Stimulated activated CD4-positive, alpha-beta T cell treated with anti-CD3 and anti-CD28 coated beads, Interleukin-12 subunit alpha, Interleukin-12 subunit beta, amount 100 ng/mL, for 48 hours (primary cell): ENCODE measurements at regions not wholly inside any gene's neighbourhood (a gene's known extent, or its start where the extent isn't known, plus 50 kb on each side); places are given as distances from the start of the nearest gene placed in this dataset.
"Not testable (repeated sequence)": the region's sequence is repeated elsewhere in the genome, so short reads cannot be mapped to it uniquely, and the experiment has no call there.

ENCODE experiments used
- DNase-seq, 3 donors: peaks; one replicate each; pipeline ENCODE4 v3.0.0-alpha.2; 2020; ENCODE audit warnings: low read depth in 2 of 3, low spot score in 1 of 3

GRCh38 chr9:86997156-86997555 lies 49.9 kb upstream of the GAS1 start:
- DNase-seq: no peak

DNA sequence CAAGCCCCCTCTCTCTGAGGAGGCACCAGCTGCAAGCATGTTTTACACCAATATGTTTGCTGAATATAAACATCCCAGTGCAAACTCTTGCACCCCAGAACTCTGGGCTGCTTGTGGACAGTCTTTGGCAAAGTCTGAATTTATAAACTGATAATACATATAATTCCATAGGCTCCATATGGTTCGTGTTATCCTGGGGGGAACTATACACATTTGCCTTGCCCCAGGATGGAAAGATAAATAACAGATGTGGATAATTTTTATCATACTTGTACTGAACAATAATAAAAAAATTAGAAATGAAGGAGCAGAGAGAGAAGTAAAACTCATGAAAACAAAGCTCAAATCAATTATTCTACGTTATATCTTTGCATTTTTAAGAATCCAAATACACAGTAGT lies 50.6 kb upstream of the GAS1 start:
- DNase-seq: no peak

DNA sequence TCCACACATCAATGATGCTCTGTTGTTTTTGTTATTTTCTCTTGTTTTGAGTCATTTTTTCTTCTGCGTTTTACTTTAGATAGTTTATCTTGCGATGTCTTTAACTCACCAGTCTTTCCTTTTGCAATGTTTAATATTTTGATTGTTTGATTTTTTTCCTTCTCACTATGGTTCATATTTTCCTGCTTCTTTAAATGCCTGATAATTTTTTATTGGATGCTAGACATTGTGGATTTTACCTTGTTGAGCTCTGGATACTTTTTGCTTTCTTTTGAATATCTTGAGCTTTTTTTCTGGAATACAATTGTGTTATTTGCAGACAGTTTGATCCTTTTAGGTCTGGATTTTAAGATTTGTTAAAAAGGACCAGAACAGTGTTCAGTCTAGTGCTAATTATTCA lies 55.2 kb upstream of the GAS1 start:
- DNase-seq: no peak

- no peak for DNase-seq
Measured at GRCh38 chr9:87004016-87004415, 56.7 kb upstream of the GAS1 start.

GRCh38 chr9:87006956-87007355 lies 59.6 kb upstream of the GAS1 start:
- no peak for DNase-seq

GRCh38 chr9:87007711-87008366 lies 60.5 kb upstream of the GAS1 start:
- no peak for DNase-seq

GRCh38 chr9:87008667-87009066 lies 61.4 kb upstream of the GAS1 start:
- no peak for DNase-seq

DNA sequence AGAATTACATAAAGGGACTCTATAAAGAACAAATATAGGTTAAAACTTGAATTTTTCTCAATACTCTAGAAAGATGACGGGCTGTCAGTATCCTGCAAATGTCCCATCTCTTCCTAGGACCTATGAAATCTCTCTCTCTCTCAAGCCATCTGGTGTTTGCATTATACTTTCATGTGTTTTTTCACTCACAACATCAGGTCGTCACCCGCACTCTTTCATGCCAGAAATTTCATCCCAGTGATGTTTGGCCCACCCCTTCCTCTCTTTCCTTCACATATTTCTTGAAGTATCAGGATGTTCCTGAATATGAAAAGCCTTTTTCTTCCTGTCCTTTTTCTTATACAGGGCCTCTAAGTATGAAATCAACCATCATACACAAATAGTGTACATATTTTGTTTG lies 63.3 kb upstream of the GAS1 start:
- DNase-seq: no peak

DNA sequence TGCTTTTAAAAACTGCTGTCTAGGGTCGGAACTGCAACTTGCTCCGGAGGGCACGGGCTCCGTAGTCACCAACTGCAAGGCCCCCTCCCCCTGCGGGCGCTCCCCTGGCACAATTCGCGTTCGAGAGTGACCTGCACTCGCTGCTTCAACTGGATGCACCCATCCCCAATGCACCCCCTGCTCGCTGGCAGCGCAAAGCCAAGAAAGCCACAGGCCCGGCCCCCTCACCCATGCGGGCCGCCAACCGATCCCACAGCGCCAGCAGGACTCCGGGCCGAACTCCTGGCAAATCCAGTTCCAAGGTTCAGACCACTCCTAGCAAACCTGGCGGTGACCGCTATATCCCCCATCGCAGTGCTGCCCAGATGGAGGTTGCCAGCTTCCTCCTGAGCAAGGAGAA lies 64.2 kb upstream of the GAS1 start:
- DNase-seq: no peak

- DNase-seq: no peak
Measured at GRCh38 chr9:87013490-87013889, 66.2 kb upstream of the GAS1 start.

- DNase-seq: no peak
Measured at GRCh38 chr9:87014436-87014835, 67.1 kb upstream of the GAS1 start.

- DNase-seq: no peak
Measured at GRCh38 chr9:87016681-87017080, 69.4 kb upstream of the GAS1 start.

GRCh38 chr9:87020169-87020950 lies 73.1 kb upstream of the GAS1 start:
- no peak for DNase-seq

GRCh38 chr9:87022178-87022577 lies 74.9 kb upstream of the GAS1 start:
- no peak for DNase-seq

DNA sequence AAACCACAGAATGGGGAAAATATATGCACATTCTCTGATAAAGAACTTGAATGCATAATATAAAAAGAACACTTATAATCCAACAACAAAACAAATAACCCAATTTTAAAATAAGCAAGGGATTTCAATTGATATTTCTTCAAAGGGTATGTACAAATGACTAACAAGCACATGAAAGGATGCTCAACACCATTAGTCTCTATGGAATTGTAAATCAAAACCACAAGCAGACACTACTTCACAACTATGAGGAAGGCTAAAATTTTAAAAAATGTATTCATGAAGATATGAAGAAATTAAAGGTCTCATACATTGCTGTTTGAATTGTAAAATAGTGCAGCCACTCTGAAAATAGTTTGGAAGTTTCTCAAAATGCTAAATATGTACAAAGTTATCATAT lies 78.9 kb upstream of the GAS1 start:
- DNase-seq: no peak

DNA sequence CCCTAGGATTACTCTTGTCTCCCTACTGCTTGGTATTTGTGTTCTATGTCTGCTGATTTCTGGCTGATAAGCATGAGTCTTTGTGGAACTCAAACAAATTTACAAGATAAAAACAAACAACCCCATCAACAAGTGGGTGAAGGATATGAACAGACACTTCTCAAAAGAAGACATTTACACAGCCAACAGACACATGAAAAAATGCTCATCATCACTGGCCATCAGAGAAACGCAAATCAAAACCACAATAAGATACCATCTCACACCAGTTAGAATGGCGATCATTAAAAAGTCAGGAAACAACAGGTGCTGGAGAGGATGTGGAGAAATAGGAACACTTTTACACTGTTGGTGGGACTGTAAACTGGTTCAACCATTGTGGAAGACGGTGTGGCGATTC lies 81.5 kb upstream of the GAS1 start:
- DNase-seq: not testable (repeated sequence)

DNA sequence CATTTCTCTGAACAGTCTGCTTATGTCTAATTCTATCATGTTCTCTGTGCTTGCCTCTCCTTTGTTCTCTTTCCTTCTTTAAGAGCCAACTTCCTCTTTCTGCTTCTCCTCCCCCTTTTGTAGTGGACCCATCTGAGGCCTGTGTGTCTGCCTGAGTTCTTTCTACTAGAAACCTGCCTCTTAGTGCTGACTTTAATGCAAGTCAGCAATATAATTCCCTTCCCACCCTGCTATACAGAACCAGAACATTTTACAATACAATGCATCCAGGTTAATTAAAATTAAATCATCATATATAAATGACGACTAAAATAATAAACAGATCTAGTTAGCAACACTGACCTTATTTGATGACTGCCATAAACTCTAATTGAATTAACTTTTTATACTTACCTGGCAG lies 82.6 kb upstream of the GAS1 start:
- no peak for DNase-seq

DNA sequence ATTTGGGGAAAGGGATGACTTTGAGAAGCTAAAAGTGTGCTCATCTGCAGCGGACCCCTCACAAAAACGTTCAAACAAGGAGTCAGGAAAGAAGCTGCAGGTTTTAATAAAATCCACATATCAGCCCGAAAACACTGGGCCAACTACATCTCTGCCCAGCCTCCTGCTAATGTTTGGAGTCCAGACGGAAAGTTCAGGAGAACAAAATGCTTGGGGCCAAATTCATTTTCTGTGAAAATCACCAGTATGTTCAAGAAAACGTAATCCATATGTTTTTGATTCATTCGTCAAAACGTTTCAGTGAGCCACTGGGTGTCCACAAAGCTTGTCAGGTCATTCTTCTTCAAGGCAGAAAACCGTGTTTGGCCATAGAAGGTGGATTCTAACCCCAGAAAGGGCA lies 87.5 kb upstream of the GAS1 start:
- DNase-seq: no peak

- DNase-seq: no peak
Measured at GRCh38 chr9:87035879-87036278, 88.6 kb upstream of the GAS1 start.

DNA sequence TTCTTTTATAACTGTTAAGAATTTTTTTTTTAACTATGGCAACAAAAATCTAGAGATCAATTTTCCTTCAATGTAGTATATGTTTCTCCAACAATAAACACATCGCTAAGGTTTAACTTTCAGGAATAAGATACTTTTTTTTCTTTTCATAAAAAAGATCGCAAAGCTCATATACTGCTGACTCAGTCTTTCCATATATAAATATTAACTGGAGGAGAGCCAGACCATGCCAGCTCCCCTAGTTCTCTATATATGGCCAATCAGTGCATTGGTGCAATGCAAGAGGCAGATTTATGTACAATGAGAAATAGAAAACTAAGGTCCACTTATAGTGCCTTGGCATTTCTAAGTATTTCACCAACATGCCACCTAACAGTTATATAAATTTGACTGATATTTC lies 89.2 kb upstream of the GAS1 start:
- DNase-seq: no peak

DNA sequence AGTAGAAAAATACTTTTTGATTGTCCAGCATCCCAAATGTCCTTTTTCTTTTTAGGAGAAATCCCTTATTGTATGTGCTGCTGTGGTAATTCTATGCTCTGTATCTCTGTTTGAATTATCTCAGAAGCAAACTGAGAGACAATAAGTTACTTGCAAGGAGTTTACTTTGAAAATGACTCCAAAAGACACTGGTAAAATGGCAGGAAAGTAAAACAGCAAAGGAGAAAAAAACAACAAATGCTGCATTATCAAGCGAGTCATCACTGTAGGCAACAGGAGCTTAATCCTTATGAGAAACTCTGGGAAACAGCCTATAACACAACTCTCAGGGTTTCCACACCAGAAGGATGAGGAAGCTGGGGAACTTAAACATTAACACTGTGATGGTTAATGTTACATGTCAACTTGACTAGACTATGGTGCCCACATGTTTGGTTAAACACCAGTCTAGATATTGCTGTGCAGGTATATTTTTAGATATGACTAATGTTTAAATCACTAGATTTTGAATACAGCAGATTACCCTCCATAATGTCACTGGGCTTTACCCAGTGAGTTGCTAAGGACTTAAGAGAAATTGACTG lies 92.6 kb upstream of the GAS1 start:
- no peak for DNase-seq

DNA sequence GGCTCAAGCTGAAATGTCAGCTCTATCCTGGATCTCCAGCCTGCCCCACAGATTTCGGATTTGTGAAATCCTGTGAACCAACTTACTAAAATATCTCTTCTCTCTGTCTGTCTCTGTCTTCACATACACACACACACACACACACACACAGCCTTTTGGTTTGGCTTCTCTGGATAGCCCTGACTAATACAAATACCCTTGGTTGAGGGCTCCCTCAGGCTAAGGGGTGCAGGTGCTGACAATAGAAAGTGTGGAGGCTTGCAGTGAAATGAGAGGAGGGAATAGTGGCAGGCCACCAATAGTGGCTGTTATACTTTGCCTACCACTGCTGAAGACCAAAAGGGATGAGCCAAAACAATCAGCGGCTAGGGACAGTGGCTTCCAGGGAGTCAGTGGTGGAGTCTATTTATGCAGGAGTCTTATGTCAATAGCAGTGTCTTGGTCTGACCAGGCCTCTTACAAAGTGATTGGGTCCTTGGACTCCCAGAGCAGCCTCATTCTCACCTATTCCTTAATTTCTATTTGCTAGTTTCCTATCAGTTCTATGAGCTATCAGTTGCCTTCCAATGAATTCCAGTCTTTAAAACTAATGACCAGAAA lies 93.2 kb upstream of the GAS1 start:
- DNase-seq: no peak
